GM12878 (cell line): ENCODE measurements at regions not wholly inside any gene's neighbourhood (a gene's known extent, or its start where the extent isn't known, plus 50 kb on each side); places are given as distances from the start of the nearest gene placed in this dataset.

Experiments
- ATAC-seq: fragments of 200-7000 bp; cut with Tn5 transposase; 3 replicates; pipeline ENCODE4 v1.9.1; 2020; ENCODE audit warnings: mild to moderate bottlenecking, moderate library complexity
- BruUV-seq: library from RNA; stranded (reverse); fragments of 400-500 nt; replicated peaks from 2 replicates; lab custom pipeline; 2021; lab: Mats Ljungman, UMichigan
- CTCF ChIA-PET: fragments of 300-600 bp; sonication (Branson Sonifier 250); formaldehyde crosslinking; extraction: SDS; loops from one replicate; lab custom pipeline; 2021; ENCODE audit warnings: inconsistent platforms; lab: Yijun Ruan, JAX
- POLR2A ChIA-PET: fragments of 350-600 bp; formaldehyde crosslinking; extraction: SDS; loops from one replicate; lab custom pipeline; 2021; ENCODE audit warnings: inconsistent platforms; lab: Charles Lee
- RAD21 ChIA-PET: fragments of 300-600 bp; sonication (Branson Sonifier 250); formaldehyde crosslinking; loops from one replicate; lab custom pipeline; 2023; ENCODE audit warnings: antibody characterized with exemption; ENCODE audit not compliant: unreplicated experiment; lab: Charles Lee
- SMC1A ChIA-PET: fragments of 300-600 bp; sonication (Branson Sonifier 250); formaldehyde crosslinking; loops from one replicate; lab custom pipeline; 2023; ENCODE audit not compliant: unreplicated experiment, uncharacterized antibody; lab: Charles Lee
- DNase-seq: peaks from one replicate; pipeline ENCODE4 v3.0.0-alpha.2; 2011; ENCODE audit warnings: low read depth, low spot score
- FAIRE-seq: peaks from 3 replicates; lab custom pipeline; 2011; peaks lifted over from hg19 to GRCh38; lab: Jason Lieb, UNC
- H2AFZ ChIP-seq: 2 replicates; pipeline ENCODE4 v1.6.0; 2011; ENCODE audit warnings: low read depth, low read length, control low read depth; ENCODE audit not compliant: control insufficient read depth
- H3K27ac ChIP-seq: 2 replicates; pipeline ENCODE4 v1.5.1; 2011; ENCODE audit warnings: control low read depth; ENCODE audit not compliant: control insufficient read depth, insufficient read depth
- H3K27me3 ChIP-seq, 2 experiments: replicated peaks in 1 of 2; 2 replicates each; pipeline versions ENCODE4 v1.6.0 to v1.6.1; 2011; ENCODE audit warnings: low read length in 1 of 2; ENCODE audit not compliant: control insufficient read depth in 2 of 2, insufficient read depth in 2 of 2
- H3K36me3 ChIP-seq, 2 experiments: 2 replicates each; pipeline ENCODE4 v1.5.1; 2011; ENCODE audit warnings: low read length in 1 of 2; ENCODE audit not compliant: control insufficient read depth in 2 of 2, insufficient read depth in 2 of 2
- H3K4me1 ChIP-seq: 2 replicates; pipeline ENCODE4 v1.6.1; 2011; ENCODE audit warnings: mild to moderate bottlenecking, low read length, moderate library complexity, mixed read lengths; ENCODE audit not compliant: control insufficient read depth, insufficient read depth
- H3K4me2 ChIP-seq: 2 replicates; pipeline ENCODE4 v1.6.0; 2011; ENCODE audit warnings: control low read depth; ENCODE audit not compliant: control insufficient read depth, insufficient read depth
- H3K4me3 ChIP-seq: fragments of 200-600 bp; sonication (generic); 2 replicates; pipeline ENCODE4 v1.5.1; 2016
- H3K79me2 ChIP-seq: 2 replicates; pipeline ENCODE4 v1.6.0; 2011; ENCODE audit warnings: low read length; ENCODE audit not compliant: control insufficient read depth, insufficient read depth
- H3K9ac ChIP-seq: 2 replicates; pipeline ENCODE4 v1.8.0; 2011; ENCODE audit warnings: low read length, control low read depth, mixed read lengths; ENCODE audit not compliant: control insufficient read depth, insufficient read depth
- H3K9me3 ChIP-seq: replicated peaks from 3 replicates; pipeline ENCODE4 v1.5.1; 2011; ENCODE audit warnings: mild to moderate bottlenecking, low read length; ENCODE audit not compliant: control insufficient read depth, insufficient read depth
- H4K20me1 ChIP-seq: 2 replicates; pipeline ENCODE4 v1.6.0; 2011; ENCODE audit not compliant: control insufficient read depth, insufficient read depth
- GABPA ChIP-seq: IDR thresholded peaks from 2 replicates; pipeline ENCODE4 v1.6.1; 2014; ENCODE audit warnings: antibody characterized with exemption, low read depth, mild to moderate bottlenecking, inconsistent platforms
- KDM1A ChIP-seq: fragments of 200-600 bp; sonication (generic); IDR thresholded peaks from 2 replicates; pipeline ENCODE4 v1.6.1; 2016; ENCODE audit warnings: borderline replicate concordance
- MTA3 ChIP-seq: IDR thresholded peaks from 2 replicates; pipeline ENCODE4 v1.6.1; 2012; ENCODE audit warnings: low read length, inconsistent platforms, borderline replicate concordance
- NBN ChIP-seq: fragments of 450-650 bp; IDR thresholded peaks from 2 replicates; pipeline ENCODE4 v1.6.1; 2016
- SP1 ChIP-seq: IDR thresholded peaks from one replicate; pipeline ENCODE4 v1.6.1; 2011; ENCODE audit warnings: low read depth, low read length
- TCF7 ChIP-seq: IDR thresholded peaks from 2 replicates; pipeline ENCODE4 v1.6.1; 2014; ENCODE audit warnings: antibody characterized with exemption, borderline replicate concordance
- ZSCAN29 ChIP-seq: fragments of 450-650 bp; IDR thresholded peaks from 2 replicates; pipeline ENCODE4 v1.6.1; 2017; ENCODE audit warnings: mild to moderate bottlenecking, moderate library complexity
- WGBS: methylation state at CpG from one replicate; pipeline ENCODE4 v1.1.6; 2016; ENCODE audit warnings: low lambda C conversion rate; ENCODE audit not compliant: insufficient replicate concordance, insufficient coverage; ENCODE audit errors: missing lambda C conversion rate; 5-methylcytosine and 5-hydroxymethylcytosine counted together
- in situ Hi-C: fragments of 300-500 bp; cut with MboI; formaldehyde crosslinking; loops from 9 replicates; pipeline ENCODE4 v1.14.3; 2018; ENCODE audit warnings: mixed read lengths
- intact Hi-C: fragments of 100-400 bp; cut with micrococcal nuclease; formaldehyde crosslinking; loops from one replicate; pipeline ENCODE4 v1.14.2; 2022; ENCODE audit not compliant: unreplicated experiment
- TF ChIP-seq, protein P1 (sequence below): IDR thresholded peaks from 2 replicates; pipeline ENCODE4 v1.6.1; 2011; ENCODE audit warnings: low read depth, low read length, improper control_type of control experiment, borderline replicate concordance
- TF ChIP-seq, protein P2 (sequence below): fragments of 450-650 bp; IDR thresholded peaks from 2 replicates; pipeline ENCODE4 v1.6.1; 2017; ENCODE audit warnings: mild to moderate bottlenecking, low read depth, inconsistent platforms; ENCODE audit not compliant: poor library complexity, severe bottlenecking
- TF ChIP-seq, protein P3 (sequence below): IDR thresholded peaks from 2 replicates; pipeline ENCODE4 v1.6.1; 2012; ENCODE audit warnings: mild to moderate bottlenecking, low read depth, low read length
- TF ChIP-seq, protein P4 (sequence below): fragments of 150-350 bp; IDR thresholded peaks from 2 replicates; pipeline ENCODE4 v1.6.1; 2014; ENCODE audit warnings: mild to moderate bottlenecking, low read depth, low read length

DNA sequence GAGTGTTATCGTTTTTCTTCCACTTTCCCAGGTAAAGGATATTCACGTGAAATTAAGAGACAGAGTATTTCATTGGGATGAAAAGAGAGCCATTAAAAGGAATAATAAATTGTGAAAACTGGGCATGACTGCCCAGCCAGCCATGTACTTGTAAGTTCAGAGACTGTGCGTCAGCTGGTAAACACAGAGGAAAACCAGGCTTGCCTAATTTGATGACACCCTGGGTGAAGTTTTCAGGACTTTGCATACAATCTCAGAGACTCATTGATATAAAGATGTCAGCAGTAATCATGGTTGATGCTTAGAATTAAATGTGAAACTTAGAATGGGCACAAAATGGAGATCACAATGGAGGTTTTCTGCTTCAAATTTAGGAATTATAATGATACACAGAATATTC lies 153.5 kb upstream of the ZEB2 start (continued):
- TF ChIP-seq, protein P1, sequence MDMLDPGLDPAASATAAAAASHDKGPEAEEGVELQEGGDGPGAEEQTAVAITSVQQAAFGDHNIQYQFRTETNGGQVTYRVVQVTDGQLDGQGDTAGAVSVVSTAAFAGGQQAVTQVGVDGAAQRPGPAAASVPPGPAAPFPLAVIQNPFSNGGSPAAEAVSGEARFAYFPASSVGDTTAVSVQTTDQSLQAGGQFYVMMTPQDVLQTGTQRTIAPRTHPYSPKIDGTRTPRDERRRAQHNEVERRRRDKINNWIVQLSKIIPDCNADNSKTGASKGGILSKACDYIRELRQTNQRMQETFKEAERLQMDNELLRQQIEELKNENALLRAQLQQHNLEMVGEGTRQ: no peak
- TF ChIP-seq GABPA (no peak), SP1 (no peak), ZSCAN29 (no peak), TCF7 (no peak)
- TF ChIP-seq, protein P2, sequence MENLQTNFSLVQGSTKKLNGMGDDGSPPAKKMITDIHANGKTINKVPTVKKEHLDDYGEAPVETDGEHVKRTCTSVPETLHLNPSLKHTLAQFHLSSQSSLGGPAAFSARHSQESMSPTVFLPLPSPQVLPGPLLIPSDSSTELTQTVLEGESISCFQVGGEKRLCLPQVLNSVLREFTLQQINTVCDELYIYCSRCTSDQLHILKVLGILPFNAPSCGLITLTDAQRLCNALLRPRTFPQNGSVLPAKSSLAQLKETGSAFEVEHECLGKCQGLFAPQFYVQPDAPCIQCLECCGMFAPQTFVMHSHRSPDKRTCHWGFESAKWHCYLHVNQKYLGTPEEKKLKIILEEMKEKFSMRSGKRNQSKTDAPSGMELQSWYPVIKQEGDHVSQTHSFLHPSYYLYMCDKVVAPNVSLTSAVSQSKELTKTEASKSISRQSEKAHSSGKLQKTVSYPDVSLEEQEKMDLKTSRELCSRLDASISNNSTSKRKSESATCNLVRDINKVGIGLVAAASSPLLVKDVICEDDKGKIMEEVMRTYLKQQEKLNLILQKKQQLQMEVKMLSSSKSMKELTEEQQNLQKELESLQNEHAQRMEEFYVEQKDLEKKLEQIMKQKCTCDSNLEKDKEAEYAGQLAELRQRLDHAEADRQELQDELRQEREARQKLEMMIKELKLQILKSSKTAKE: no peak
- TF ChIP-seq, all 136 proteins: peak for 0

DNA sequence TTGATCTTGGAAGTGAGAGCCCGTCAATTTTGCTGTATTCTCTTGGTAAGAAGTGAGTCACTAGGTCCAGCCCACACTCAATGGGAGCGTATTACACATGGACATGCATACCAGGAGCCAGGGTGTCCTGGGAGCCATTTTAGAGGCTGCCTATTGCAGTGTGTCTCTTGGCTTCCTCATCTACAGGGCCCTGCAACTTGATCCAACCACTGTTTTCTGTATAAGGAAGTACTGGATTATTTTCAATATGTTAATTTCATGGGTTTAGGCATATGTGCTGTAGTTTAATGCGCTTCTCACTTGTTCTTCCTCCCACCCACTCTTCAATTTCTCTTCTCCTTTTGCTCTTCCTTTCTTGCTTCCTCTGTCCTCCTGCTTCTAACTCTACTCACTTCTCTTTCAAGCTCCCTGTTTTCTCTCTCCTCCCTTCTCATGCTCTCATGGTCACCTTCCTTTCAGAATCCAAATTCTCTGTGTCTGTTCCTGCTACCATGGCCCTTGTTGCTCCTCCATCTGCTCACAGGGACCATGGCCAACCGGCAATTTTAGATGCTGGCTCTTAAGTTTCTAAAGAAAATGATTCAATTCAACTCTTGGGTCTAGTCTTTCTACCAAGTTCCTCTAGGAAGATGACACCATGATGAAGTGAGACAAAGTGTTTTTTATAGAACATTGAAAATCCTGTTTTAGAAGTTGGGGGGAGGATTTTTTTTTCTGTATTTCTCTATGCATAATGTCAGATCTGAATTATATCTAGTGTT lies 152.0 kb upstream of the ZEB2 start:
- Histone ChIP-seq H3K4me3 (no peak overlapping the region), H3K79me2 (no peaks in the 10 kb centered on the region), H3K27me3 (no peaks in the 10 kb centered on the region; a peak in 1 of 4 replicates), H3K36me3 (no peaks in the 10 kb centered on the region), H2AFZ (no peak overlapping the region), H3K9me3 (no peaks in the 10 kb centered on the region), H3K4me1 (no peaks in the 10 kb centered on the region), H4K20me1 (no peaks in the 10 kb centered on the region), H3K4me2 (no peak overlapping the region), H3K27ac (no peak overlapping the region), H3K9ac (no peak overlapping the region)
- ChIA-PET SMC1A (no interaction called here), RAD21 (no interaction called here), CTCF (no interaction called here), POLR2A (no interaction called here)
- intact Hi-C loops (no loop called here), in situ Hi-C loops (no loop called here)
- WGBS: 28% methylated on average over 4 of the region's 4 CpGs
- FAIRE-seq (no peak), ATAC-seq (no peak), DNase-seq (no peak)
- TF ChIP-seq MTA3: no peak
- no peak for TF ChIP-seq NBN
- TF ChIP-seq, protein P3, sequence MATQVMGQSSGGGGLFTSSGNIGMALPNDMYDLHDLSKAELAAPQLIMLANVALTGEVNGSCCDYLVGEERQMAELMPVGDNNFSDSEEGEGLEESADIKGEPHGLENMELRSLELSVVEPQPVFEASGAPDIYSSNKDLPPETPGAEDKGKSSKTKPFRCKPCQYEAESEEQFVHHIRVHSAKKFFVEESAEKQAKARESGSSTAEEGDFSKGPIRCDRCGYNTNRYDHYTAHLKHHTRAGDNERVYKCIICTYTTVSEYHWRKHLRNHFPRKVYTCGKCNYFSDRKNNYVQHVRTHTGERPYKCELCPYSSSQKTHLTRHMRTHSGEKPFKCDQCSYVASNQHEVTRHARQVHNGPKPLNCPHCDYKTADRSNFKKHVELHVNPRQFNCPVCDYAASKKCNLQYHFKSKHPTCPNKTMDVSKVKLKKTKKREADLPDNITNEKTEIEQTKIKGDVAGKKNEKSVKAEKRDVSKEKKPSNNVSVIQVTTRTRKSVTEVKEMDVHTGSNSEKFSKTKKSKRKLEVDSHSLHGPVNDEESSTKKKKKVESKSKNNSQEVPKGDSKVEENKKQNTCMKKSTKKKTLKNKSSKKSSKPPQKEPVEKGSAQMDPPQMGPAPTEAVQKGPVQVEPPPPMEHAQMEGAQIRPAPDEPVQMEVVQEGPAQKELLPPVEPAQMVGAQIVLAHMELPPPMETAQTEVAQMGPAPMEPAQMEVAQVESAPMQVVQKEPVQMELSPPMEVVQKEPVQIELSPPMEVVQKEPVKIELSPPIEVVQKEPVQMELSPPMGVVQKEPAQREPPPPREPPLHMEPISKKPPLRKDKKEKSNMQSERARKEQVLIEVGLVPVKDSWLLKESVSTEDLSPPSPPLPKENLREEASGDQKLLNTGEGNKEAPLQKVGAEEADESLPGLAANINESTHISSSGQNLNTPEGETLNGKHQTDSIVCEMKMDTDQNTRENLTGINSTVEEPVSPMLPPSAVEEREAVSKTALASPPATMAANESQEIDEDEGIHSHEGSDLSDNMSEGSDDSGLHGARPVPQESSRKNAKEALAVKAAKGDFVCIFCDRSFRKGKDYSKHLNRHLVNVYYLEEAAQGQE: no peak
- TF ChIP-seq KDM1A: no peak
- TF ChIP-seq, protein P4, sequence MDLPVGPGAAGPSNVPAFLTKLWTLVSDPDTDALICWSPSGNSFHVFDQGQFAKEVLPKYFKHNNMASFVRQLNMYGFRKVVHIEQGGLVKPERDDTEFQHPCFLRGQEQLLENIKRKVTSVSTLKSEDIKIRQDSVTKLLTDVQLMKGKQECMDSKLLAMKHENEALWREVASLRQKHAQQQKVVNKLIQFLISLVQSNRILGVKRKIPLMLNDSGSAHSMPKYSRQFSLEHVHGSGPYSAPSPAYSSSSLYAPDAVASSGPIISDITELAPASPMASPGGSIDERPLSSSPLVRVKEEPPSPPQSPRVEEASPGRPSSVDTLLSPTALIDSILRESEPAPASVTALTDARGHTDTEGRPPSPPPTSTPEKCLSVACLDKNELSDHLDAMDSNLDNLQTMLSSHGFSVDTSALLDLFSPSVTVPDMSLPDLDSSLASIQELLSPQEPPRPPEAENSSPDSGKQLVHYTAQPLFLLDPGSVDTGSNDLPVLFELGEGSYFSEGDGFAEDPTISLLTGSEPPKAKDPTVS: no peak
- BruUV-seq: no TSS peak
